H7 (cell line): ENCODE measurements at regions not wholly inside any gene's neighbourhood (a gene's known extent, or its start where the extent isn't known, plus 50 kb on each side); places are given as distances from the start of the nearest gene placed in this dataset.
A peak's percentile ranks its signal among the peaks of the same experiment; 100 is the strongest.

Source experiments
- DNase-seq: peaks from one replicate; pipeline ENCODE4 v3.0.0; 2012
- H3K27me3 ChIP-seq: 2 replicates; pipeline ENCODE4 v1.6.0; 2011; ENCODE audit warnings: mild to moderate bottlenecking, low read length; ENCODE audit not compliant: control insufficient read depth, insufficient read depth
- H3K36me3 ChIP-seq: replicated peaks from 2 replicates; pipeline ENCODE4 v1.5.1; 2011; ENCODE audit warnings: low read length; ENCODE audit not compliant: control insufficient read depth, insufficient read depth
- H3K4me3 ChIP-seq: 2 replicates; pipeline ENCODE4 v1.5.1; 2011; ENCODE audit warnings: low read depth, mild to moderate bottlenecking, control low read depth, low read length, moderate library complexity; ENCODE audit not compliant: insufficient read depth

GRCh38 chr9:1757186-1757585 is 258.0 kb upstream of the SMARCA2 start:
- Histone ChIP-seq H3K27me3 (no peaks in the 10 kb centered on the region), H3K4me3 (no peak overlapping the region), H3K36me3 (no peaks in the 10 kb centered on the region)
- DNase-seq, result no peak

GRCh38 chr9:1759009-1759408 is 256.1 kb upstream of the SMARCA2 start:
- Histone ChIP-seq H3K27me3 (no peaks in the 10 kb centered on the region), H3K4me3 (no peak overlapping the region), H3K36me3 (no peaks in the 10 kb centered on the region)
- DNase-seq, result no peak

GRCh38 chr9:1759771-1760300 is 255.3 kb upstream of the SMARCA2 start:
- DNase-seq, result no peak

GRCh38 chr9:1761807-1762206 is 253.3 kb upstream of the SMARCA2 start:
- DNase-seq, result no peak
- H3K36me3 ChIP-seq, result no peaks in the 10 kb centered on the region
- H3K4me3 ChIP-seq, result no peak overlapping the region
- no peaks in the 10 kb centered on the region for H3K27me3 ChIP-seq

More at GRCh38 chr9:1759771-1760300, 255.3 kb upstream of the SMARCA2 start:
- Histone ChIP-seq H3K4me3 (no peak overlapping the region), H3K27me3 (no peaks in the 10 kb centered on the region), H3K36me3 (no peaks in the 10 kb centered on the region)

- Histone ChIP-seq H3K4me3 (no peak overlapping the region), H3K36me3 (no peaks in the 10 kb centered on the region)
Measured at GRCh38 chr9:1766042-1766441, 249.1 kb upstream of the SMARCA2 start.

GRCh38 chr9:1768561-1768960 is 246.6 kb upstream of the SMARCA2 start:
- DNase-seq, result no peak
- H3K27me3 ChIP-seq, result no peaks in the 10 kb centered on the region
- H3K36me3 ChIP-seq, result no peaks in the 10 kb centered on the region
- H3K4me3 ChIP-seq, result no peak overlapping the region

More at GRCh38 chr9:1766042-1766441, 249.1 kb upstream of the SMARCA2 start:
- H3K27me3 ChIP-seq, result no peaks in the 10 kb centered on the region
- no peak for DNase-seq

- Histone ChIP-seq H3K36me3 (no peaks in the 10 kb centered on the region), H3K4me3 (no peak overlapping the region), H3K27me3 (no peaks in the 10 kb centered on the region)
- no peak for DNase-seq
Measured at GRCh38 chr9:1771094-1771789, 243.9 kb upstream of the SMARCA2 start.

- peak; percentile 20 for DNase-seq
- H3K36me3 ChIP-seq, result no peaks in the 10 kb centered on the region
- no peaks in the 10 kb centered on the region for H3K27me3 ChIP-seq
- H3K4me3 ChIP-seq, result no peak overlapping the region
Measured at GRCh38 chr9:1775230-1775629, 239.9 kb upstream of the SMARCA2 start.

GRCh38 chr9:1776668-1777067 is 238.5 kb upstream of the SMARCA2 start:
- DNase-seq, result no peak
- Histone ChIP-seq H3K36me3 (no peaks in the 10 kb centered on the region), H3K4me3 (no peak overlapping the region), H3K27me3 (no peaks in the 10 kb centered on the region)

GRCh38 chr9:1791191-1791590 is 224.0 kb upstream of the SMARCA2 start:
- DNase-seq, result no peak
- Histone ChIP-seq H3K27me3 (no peaks in the 10 kb centered on the region), H3K36me3 (no peaks in the 10 kb centered on the region), H3K4me3 (no peak overlapping the region)

GRCh38 chr9:1794547-1795270 is 220.4 kb upstream of the SMARCA2 start:
- Histone ChIP-seq H3K36me3 (no peaks in the 10 kb centered on the region), H3K4me3 (no peak overlapping the region), H3K27me3 (no peaks in the 10 kb centered on the region)
- no peak for DNase-seq

GRCh38 chr9:1804128-1804865 is 210.8 kb upstream of the SMARCA2 start:
- Histone ChIP-seq H3K27me3 (no peaks in the 10 kb centered on the region), H3K36me3 (no peaks in the 10 kb centered on the region), H3K4me3 (no peak overlapping the region)
- no peak for DNase-seq

GRCh38 chr9:1829719-1830118 is 185.4 kb upstream of the SMARCA2 start:
- DNase-seq, result no peak
- Histone ChIP-seq H3K36me3 (no peaks in the 10 kb centered on the region), H3K4me3 (no peak overlapping the region), H3K27me3 (no peaks in the 10 kb centered on the region)

GRCh38 chr9:1832960-1833359 is 182.2 kb upstream of the SMARCA2 start:
- no peaks in the 10 kb centered on the region for H3K36me3 ChIP-seq
- H3K27me3 ChIP-seq, result no peaks in the 10 kb centered on the region
- DNase-seq, result no peak
- no peak overlapping the region for H3K4me3 ChIP-seq
